CD4-positive, alpha-beta T cell treated with Interleukin-2 at 100 ng/mL for 4 hours (primary cell): ENCODE measurements at regions not wholly inside any gene's neighbourhood (a gene's known extent, or its start where the extent isn't known, plus 50 kb on each side); places are given as distances from the start of the nearest gene placed in this dataset.
"Not testable (repeated sequence)": the region's sequence is repeated elsewhere in the genome, so short reads cannot be mapped to it uniquely, and the experiment has no call there.

Experiments
- DNase-seq: peaks from one replicate; pipeline ENCODE4 v3.0.0-alpha.2; 2020; ENCODE audit warnings: low spot score

DNA sequence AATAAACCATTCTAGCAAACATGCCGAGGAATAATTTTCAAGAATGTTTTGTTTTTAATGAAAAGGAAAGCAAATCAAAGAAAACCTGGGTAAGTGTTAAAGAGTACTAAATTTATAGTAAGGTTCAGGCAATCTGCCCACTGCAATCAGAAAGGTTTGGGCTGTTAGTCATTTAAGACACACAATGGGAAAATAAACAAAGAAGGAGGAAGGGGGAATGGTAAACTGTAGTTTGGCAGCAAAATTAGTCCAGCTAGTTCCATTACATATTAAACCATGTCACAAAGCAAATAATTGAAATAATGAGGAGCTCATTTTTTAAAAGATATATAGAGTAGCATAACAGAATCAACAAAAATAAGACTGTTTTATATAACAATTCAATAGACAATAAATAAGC lies 87.5 kb upstream of the COPS8 start:
- DNase-seq: no peak

DNA sequence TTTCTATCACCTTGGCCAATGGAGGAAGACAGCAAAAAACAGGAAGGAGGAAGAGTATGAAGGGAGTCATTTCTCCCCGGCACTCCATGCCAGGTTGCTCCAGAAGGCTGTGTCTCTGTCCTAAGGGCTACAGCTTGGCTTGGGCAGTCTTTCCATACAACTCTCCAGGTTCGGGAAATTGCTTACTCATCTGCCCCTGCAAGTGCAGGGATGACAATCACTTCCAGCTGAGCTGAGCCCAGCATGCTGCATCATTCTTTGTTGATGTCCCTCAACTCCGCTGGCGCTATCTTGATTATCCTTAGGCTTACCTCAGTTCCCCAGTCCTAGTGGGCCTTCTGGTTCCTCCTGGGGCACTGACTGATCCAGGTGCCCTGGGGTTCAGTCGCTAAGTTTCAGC lies 86.9 kb upstream of the COPS8 start:
- no peak for DNase-seq

DNA sequence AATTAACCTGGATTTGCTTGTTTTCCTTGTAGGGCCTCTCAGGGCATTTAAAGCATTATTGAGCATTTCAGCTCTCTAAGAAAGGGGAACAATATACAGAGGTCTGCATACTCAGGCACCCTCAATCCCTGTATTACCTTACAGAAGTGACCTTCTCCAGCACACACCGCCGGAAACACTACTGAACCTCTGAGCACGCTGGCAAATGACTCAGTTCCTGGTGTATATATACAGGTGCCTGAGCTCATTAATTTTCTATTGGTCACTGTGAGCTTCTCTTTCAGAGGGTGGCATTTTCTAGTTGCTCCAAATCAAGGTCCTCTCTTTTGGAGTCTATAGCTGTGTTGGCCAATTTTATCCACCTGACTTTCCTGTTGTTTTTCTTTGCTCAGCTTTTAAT lies 85.2 kb upstream of the COPS8 start:
- DNase-seq: no peak

DNA sequence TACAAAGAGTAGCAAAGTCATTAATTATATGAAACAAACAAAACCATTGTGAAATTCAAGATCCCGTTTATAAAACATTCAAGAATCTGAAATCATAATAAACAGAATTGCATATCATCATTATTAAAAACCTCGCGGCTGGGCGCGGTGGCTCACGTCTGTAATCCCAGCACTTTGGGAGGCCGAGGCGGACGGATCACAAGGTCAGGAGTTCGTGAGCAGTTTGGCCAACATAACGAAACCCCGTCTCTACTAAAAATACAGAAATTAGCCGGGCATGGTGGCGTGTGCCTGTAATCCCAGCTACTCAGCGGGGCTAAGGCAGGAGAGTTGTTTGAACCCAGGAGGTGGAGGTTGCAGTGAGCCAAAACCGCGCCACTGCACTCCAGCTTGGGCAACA lies 80.3 kb upstream of the COPS8 start:
- DNase-seq: not testable (repeated sequence)

DNA sequence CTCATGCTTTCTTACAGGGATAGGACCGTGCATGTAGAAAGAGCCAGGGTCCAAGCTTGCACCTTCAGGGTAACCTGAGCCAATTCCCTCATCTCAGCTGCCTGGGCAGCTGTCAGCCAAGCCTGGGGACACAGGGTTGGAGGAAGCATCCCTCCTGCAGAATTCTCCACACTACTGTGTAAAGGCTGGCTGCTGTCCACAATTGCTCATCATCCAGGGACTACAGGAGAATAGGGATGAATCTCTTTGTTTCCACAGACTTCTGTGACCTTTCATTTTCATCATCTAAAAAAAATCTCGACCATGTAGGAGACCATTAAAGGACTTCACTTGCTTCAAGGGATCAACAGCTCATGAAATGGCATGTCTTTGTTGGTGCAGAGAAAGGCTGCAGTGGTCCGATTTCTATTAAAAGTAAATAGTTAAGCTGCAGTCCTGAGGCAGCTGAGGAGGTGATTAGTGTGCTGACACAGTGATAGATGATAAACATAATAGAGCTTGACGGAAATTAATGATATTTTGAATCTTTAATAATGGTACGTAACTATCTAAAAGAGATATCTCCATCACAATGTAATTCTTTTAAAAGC lies 74.4 kb upstream of the COPS8 start:
- no peak for DNase-seq

DNA sequence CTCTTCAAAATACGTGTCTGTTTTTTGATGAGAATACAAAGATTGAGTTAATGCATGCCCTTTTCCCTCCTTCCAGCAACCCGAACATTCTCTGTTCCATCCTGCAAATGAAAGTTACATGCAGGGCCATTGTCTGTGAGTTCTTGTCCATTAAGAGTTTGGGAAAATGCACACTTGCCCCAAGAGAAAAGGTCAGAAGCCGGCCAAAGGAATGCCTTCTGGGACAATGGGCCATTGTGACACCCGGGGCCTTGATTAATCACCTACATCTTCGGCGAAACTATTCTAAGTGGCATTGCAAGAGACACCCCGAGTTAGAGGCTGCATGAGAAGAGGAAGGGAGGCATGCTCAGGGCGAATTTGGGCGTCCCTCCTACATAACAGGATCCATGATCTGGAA lies 73.7 kb upstream of the COPS8 start:
- no peak for DNase-seq

DNA sequence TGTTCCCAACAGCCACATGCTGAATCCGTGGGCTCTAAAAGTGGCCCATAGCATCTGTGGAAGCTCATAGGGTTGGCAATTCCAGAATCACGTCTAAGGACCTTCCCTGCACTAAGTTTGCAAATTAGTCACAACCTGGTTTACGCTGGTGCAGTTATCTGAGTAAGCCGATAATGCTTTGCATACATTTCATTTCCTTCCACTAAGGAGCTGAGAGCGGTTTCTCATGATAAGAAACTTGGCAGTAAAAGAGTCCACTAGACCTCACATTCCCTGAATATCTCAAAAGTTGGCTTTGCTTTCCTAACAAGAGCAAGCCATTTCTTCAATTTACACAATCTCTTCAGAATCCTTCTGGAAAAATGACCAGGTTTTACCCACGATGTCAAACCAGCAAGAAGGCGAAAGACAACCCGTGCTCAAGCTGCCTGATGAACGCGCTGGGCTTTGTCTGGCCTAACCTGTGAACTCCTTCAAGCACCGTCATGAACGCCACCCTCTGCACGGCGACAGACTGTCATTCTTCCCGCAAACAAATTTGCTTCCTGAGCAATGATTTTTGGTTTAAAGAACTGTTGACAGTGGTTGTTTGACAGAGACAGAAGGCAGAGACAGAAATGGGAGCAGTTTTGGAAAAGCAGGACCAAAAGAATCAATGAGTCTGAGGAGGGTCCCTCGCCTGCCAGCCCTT lies 73.0 kb upstream of the COPS8 start:
- DNase-seq: no peak

DNA sequence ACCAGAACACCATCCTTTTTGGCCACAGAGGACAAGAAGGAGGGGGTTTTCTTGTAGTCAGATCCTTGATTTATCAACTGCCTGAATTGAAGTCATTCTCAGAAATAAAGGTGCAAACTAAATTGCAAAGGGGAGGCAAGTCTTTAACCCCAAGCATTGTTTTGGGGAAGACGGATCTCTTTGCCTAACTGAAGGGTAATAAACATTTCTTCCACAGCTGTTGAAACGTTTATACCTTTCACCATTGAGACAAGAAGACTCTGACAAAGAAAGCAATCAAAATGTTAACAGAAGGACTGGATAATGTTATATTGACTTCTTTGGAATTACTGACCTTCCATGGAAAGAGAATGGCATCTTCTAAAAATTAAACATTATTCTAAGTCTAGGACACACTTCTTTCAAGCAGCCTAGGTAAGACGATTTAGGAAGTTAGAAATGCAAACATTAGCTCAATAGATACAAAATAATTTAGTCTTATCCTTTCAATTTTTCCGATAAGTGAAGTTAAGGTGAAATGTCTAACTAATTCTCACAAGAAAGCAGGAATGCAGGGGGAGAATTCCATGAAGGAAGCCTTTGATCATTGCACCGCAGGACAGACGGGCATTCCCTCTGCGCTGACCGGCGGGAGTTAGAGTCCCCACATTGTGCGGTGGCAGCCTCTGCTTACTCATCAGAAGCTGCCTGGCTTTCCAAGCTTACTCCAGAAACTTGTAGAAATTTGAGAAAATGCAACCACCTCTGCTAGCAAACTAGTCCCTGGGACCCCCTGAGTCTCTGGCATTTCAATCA lies 69.4 kb upstream of the COPS8 start:
- DNase-seq: no peak

DNA sequence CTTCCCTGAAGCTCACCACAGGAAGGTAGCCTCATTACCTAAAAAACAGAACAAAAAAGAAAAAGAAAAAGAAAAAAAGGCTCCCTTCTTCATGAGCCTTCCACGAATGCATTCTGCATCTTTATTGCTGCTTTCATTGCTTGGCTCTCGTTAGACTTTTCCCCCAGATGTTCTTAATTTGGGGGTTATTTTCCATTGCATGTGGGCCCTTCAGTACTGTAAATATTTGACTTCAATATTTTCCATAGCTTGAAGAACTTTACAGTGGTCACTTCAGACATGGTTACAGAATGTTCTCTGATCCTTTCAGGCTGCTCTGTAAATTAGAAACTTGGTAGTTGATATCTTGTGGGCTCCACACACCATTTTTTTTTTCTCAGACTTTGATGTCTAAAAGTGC lies 65.6 kb upstream of the COPS8 start:
- no peak for DNase-seq

DNA sequence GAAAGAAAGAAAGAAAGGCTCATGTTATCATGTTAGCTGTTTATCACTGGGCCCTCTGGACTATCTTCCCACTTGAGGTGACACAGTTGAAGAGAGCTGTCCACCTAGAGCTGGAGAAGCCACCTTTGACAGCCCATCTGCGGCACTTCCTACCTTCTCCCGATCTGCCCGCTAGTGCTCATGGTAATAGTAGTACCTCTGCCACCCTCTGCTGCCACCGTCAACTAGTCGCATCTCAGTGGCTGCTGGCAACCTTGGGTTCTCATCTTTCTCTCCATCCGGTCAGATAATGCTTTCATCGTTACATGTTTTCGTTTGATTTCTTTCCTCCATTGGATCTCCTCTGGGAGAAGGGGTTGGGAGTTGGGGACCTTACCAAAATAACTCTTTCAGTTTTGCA lies 63.2 kb upstream of the COPS8 start:
- no peak for DNase-seq

DNA sequence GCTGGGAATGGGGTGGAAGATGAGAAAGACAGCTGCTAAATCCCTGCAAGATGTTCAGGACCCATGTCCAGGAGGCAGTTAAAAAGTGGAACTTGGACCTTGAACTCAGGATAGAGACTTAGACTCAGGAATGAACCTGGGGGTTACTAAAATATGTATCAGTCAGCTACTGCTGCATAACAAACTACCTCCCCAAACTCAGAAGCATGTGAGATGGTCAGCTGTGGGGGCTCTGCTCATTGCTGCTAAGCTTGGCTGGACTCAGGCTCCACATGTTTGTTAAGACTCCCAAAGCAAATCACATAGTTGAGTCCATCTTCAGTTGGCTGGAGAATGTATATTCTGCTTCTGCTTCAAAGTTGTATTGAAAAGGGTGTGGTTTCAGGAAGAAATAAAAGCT lies 61.4 kb upstream of the COPS8 start:
- no peak for DNase-seq

DNA sequence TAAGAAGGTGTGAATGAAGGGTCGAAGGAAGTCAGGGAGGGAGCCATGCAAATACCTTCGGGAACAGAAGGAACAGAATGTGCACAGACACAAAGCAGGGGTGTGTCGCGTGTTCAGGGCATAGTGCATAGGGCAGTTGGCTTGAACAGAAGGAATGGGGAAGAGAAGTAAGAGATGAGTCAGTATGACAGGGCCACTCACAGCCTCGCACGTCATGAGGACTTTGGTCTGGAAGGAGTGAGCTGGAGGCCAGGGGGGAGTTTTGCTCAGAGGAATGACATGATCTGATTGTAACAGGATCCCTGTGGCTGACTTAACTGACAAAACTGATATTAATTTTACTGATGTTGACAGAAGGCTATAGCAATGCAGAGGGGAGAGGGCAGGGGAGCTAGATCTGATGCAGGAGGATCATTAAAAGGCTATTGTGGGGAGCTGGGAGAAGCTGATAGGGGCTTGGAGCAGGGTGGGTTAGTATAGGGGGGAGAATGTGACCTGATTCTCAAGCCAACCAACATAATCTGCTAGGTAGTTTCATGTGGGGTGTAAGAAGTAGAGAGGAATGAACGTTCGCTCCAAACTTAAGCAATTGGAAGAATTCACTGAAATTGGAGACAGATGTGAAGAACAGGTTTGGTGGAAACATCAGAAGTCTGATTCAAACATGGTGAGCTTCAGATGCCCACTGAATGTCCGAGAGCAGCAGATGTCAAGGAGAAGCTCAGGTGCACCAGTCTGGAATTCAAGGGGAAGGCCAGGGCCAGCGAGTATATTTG lies 60.4 kb upstream of the COPS8 start:
- no peak for DNase-seq

DNA sequence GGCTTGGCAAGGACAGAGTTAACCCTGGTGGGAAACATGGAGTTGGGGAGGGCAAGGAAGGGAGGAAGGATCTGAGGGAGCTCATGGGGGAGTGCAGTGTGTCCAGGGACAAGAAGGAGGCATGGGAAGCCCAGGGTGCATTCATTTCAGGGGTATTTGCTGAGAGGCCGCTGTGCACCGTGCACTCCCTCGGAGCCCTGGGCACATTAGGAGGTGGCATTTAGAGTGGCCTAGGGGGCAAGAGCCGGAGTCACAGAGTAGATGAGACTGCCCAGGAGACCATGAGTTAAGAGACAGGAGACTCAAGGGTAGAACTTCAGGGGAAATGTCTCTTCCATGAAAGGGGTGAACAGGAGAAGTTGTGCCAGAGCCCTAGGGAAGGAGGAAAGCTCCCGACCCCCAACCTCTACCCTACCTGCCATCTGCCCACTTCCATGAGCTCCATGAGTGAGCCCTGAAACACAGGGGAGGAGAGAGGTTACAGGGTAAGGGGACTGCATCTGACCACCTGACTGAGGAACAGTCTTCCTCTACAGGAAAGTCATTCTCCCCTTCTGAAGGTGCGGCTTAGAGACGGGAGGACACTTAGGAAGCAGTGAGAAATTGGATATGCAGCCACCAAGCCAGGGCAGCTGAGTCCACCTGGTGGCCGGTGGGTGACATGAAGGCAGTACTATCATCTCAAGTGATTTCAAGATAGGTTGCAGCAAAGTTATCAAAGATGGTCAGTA lies 58.5 kb upstream of the COPS8 start:
- DNase-seq: peak; percentile 31

DNA sequence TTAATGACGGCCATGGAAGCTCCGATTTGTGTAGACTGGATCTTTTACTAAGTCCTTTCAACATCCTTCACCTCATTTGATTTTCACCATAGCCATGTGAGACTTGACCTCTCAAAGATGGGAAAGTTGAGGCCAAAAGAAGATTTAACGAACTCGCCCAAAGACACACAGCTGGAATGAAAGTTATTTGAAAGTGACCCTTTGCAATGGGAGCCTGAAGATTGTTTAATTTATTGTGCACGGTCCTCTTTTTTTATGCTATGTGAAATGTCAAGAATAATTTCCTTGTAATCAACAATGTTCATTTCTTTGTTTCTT lies 58.0 kb upstream of the COPS8 start:
- DNase-seq: no peak

DNA sequence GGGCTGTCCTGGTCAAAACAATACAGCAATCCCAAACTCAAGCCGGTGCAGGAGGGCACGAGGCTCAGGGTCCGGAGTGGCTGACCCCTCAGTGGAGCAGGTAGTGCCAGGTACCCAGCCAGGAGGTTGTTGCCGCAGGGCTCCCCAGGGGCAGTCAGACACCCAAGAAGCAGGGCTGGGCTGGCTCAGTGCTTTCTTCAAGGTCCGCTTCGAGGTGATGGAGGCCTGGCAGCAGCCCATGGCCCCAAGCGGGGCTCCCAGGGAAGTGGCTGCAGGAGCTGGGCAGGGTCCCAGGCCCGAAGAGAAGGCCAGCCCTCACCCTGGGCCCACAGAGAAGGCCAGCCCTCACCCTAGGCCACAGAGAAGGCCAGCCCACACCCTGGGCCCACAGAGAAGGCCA lies 55.3 kb upstream of the COPS8 start:
- DNase-seq: no peak

DNA sequence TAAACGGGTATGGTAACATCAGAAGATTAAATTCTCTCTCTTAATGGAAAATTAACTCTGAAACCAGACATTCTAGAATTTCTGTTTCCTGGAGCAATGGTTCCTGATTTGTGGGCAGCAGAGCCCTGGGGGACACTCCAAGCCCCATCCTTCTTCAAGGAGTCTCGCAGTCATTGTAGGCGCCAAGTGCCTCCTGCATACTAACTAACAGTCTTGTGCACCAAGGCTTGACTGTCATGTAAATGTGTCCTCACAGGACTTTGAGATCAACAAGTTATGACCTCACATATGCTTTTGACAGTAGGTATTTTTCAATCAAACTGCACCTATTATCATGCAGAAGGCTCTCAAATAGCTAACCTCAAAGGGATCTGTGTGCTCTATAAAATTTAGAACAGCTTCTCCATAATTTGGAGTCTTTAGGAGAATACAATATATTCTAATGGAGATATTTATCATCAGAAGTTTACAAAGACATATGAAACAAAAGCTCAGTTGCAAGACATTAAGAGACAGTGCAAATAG lies 52.1 kb upstream of the COPS8 start:
- DNase-seq: no peak

DNA sequence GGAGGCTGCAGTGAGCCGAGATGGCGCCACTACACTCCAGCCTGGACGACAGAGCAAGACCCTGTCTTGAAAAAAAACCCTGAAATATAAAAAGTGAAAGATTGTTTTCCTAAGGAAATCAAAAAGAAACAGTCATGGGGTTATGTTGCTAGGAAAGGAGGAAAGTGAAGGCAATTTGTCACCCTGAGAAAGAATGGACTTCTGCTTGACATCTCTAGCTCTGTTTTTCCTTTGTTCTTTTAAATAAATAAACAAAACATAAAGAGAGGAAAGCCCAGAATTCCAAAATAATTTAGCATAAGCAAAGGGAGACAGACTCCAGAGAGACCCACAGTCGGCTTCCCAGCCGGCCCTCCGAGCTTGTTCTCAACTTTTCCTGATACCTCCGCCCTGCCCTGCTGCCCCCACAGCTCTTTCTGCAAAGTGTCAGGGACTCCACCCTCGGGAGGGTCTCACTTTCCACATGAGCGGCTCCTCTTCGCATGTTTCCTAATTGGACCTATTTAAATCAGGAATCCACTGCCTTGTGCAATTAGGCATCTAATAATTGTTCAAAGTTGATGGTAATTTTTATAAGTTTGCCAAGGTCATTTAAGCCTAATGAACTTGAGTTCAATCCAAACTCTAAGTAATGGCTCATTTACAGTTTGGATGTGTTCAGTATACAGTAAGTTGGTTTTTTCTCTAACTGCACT lies 49.8 kb upstream of the COPS8 start:
- no peak for DNase-seq
